HepG2 (cell line): ENCODE measurements at regions not wholly inside any gene's neighbourhood (a gene's known extent, or its start where the extent isn't known, plus 50 kb on each side); places are given as distances from the start of the nearest gene placed in this dataset.
A peak's percentile ranks its signal among the peaks of the same experiment; 100 is the strongest.

ENCODE experiments used
- ATAC-seq: fragments of 200-7000 bp; cut with Tn5 transposase; 3 replicates; pipeline ENCODE4 v1.9.1; 2020; ENCODE audit warnings: mild to moderate bottlenecking, moderate library complexity
- BruUV-seq: library from RNA; stranded (reverse); fragments of 400-500 nt; replicated peaks from 2 replicates; lab custom pipeline; 2021; lab: Mats Ljungman, UMichigan
- CTCF ChIA-PET: fragments of 300-600 bp; formaldehyde crosslinking; extraction: SDS; loops from one replicate; lab custom pipeline; 2021; ENCODE audit warnings: low total read pairs, inconsistent platforms, low intra/inter-chr PET ratio; lab: Yijun Ruan, JAX
- POLR2A ChIA-PET: fragments of 350-600 bp; sonication (Branson Sonifier 250); formaldehyde crosslinking; loops from one replicate; lab custom pipeline; 2020; ENCODE audit warnings: antibody characterized with exemption, inconsistent platforms; lab: Yijun Ruan, JAX
- DNase-seq: peaks from one replicate; pipeline ENCODE4 v3.0.0-alpha.2; 2015; ENCODE audit warnings: low spot score
- FAIRE-seq: peaks from 3 replicates; lab custom pipeline; 2011; peaks lifted over from hg19 to GRCh38; lab: Jason Lieb, UNC
- H2AFZ ChIP-seq: one replicate; pipeline ENCODE4 v1.6.1; 2011; ENCODE audit warnings: low read length, inconsistent platforms
- H3K27ac ChIP-seq: fragments of 300-600 bp; 3 replicates; pipeline ENCODE4 v1.8.0; 2011; ENCODE audit warnings: mixed run types, mild to moderate bottlenecking, mixed read lengths, low read length, inconsistent platforms; ENCODE audit not compliant: insufficient read depth; ENCODE audit errors: extremely low read length
- H3K27me3 ChIP-seq, 2 experiments: fragments of 200-600 bp in 1 of 2; 2 replicates in 1 of 2; 3 replicates in 1 of 2; pipeline versions ENCODE4 v1.6.0 to v1.8.0; 2011; ENCODE audit warnings: low read length in 2 of 2, mild to moderate bottlenecking in 2 of 2, moderate library complexity in 2 of 2, inconsistent platforms in 1 of 2; ENCODE audit not compliant: insufficient read depth in 2 of 2, control insufficient read depth in 1 of 2
- H3K36me3 ChIP-seq, 2 experiments: fragments of 200-600 bp in 1 of 2; replicated peaks in 1 of 2; 2 replicates in 1 of 2; 3 replicates in 1 of 2; pipeline versions ENCODE4 v1.5.1 to v1.8.0; 2011; ENCODE audit warnings: low read length in 2 of 2, inconsistent platforms in 1 of 2; ENCODE audit not compliant: insufficient read depth in 2 of 2, control insufficient read depth in 1 of 2
- H3K4me1 ChIP-seq: 2 replicates; pipeline ENCODE4 v1.5.1; 2012; ENCODE audit warnings: low read length, inconsistent platforms; ENCODE audit not compliant: insufficient read depth
- H3K4me2 ChIP-seq: 2 replicates; pipeline ENCODE4 v1.6.0; 2011; ENCODE audit warnings: low read depth, low read length, inconsistent platforms
- H3K4me3 ChIP-seq, 3 experiments: fragments of 200-600 bp in 1 of 3; sonication (generic), shearing (Covaris generic) in 1 of 3; replicated peaks in 1 of 3; 2 replicates each; pipeline ENCODE4 v1.5.1; 2011 to 2016; ENCODE audit warnings: low read length in 3 of 3, inconsistent platforms in 2 of 3, low read depth in 2 of 3, mild to moderate bottlenecking in 2 of 3, control low read depth in 1 of 3, mixed read lengths in 1 of 3; ENCODE audit not compliant: insufficient read depth in 1 of 3
- H3K79me2 ChIP-seq: one replicate; pipeline ENCODE4 v1.6.1; 2011; ENCODE audit warnings: low read length, inconsistent platforms; ENCODE audit not compliant: insufficient read depth
- H3K9ac ChIP-seq: 2 replicates; pipeline ENCODE4 v1.6.0; 2011; ENCODE audit warnings: mild to moderate bottlenecking, low read depth, low read length, inconsistent platforms; ENCODE audit not compliant: insufficient read depth
- H3K9me3 ChIP-seq: 2 replicates; pipeline ENCODE4 v1.5.1; 2012; ENCODE audit warnings: mild to moderate bottlenecking, low read length
- H4K20me1 ChIP-seq: 2 replicates; pipeline ENCODE4 v1.6.0; 2011; ENCODE audit warnings: inconsistent platforms, mild to moderate bottlenecking, low read length, moderate library complexity; ENCODE audit not compliant: insufficient read depth
- ARNTL ChIP-seq: sonication (generic); formaldehyde crosslinking; IDR thresholded peaks from 2 replicates; pipeline ENCODE4 v1.4.0; 2020; ENCODE audit warnings: mild to moderate bottlenecking, missing genetic modification reagents
- DDIT3 ChIP-seq: sonication (generic); formaldehyde crosslinking; IDR thresholded peaks from 2 replicates; pipeline ENCODE4 v1.4.0; 2020; ENCODE audit warnings: mild to moderate bottlenecking, missing genetic modification reagents
- DMAP1 ChIP-seq: IDR thresholded peaks from 2 replicates; pipeline ENCODE4 v1.6.1; 2016
- HHEX ChIP-seq: IDR thresholded peaks from 2 replicates; pipeline ENCODE4 v1.6.1; 2016; ENCODE audit warnings: control low read depth
- HMGA1 ChIP-seq: sonication (generic); formaldehyde crosslinking; conservative IDR thresholded peaks from 2 replicates; pipeline ENCODE4 v1.4.0; 2020; ENCODE audit warnings: missing genetic modification reagents
- HOXD1 ChIP-seq: sonication (generic); formaldehyde crosslinking; IDR thresholded peaks from 2 replicates; pipeline ENCODE4 v1.5.0; 2020; ENCODE audit warnings: missing genetic modification reagents
- MTA3 ChIP-seq: sonication (generic); formaldehyde crosslinking; IDR thresholded peaks from 2 replicates; pipeline ENCODE4 v1.4.0; 2020; ENCODE audit warnings: missing genetic modification reagents
- NR1H2 ChIP-seq: sonication (generic); formaldehyde crosslinking; IDR thresholded peaks from 2 replicates; pipeline ENCODE4 v1.8.1; 2022; ENCODE audit warnings: low read depth, missing genetic modification reagents, borderline replicate concordance
- PRDM15 ChIP-seq: sonication (generic); formaldehyde crosslinking; IDR thresholded peaks from 2 replicates; pipeline ENCODE4 v1.4.0; 2020; ENCODE audit warnings: missing genetic modification reagents
- TBL1XR1 ChIP-seq: fragments of 150-350 bp; IDR thresholded peaks from 2 replicates; pipeline ENCODE4 v1.6.1; 2014; ENCODE audit warnings: borderline replicate concordance, low read length; ENCODE audit not compliant: partially characterized antibody
- TSC22D2 ChIP-seq: sonication (generic); formaldehyde crosslinking; IDR thresholded peaks from 2 replicates; pipeline ENCODE4 v1.5.1; 2020; ENCODE audit warnings: missing genetic modification reagents, mild to moderate bottlenecking, borderline replicate concordance
- ZNF253 ChIP-seq: sonication (generic); formaldehyde crosslinking; IDR thresholded peaks from 2 replicates; pipeline ENCODE4 v1.8.0; 2022; ENCODE audit warnings: mild to moderate bottlenecking, missing genetic modification reagents, borderline replicate concordance
- ZNF280B ChIP-seq: sonication (generic); formaldehyde crosslinking; IDR thresholded peaks from 2 replicates; pipeline ENCODE4 v1.5.0; 2020; ENCODE audit warnings: missing genetic modification reagents, mild to moderate bottlenecking, borderline replicate concordance
- ZNF431 ChIP-seq: sonication (generic); formaldehyde crosslinking; IDR thresholded peaks from 2 replicates; pipeline ENCODE4 v1.9.0; 2022; ENCODE audit warnings: missing genetic modification reagents, low read depth, mild to moderate bottlenecking, borderline replicate concordance
- ZNF451 ChIP-seq: sonication (generic); formaldehyde crosslinking; IDR thresholded peaks from 2 replicates; pipeline ENCODE4 v1.5.0; 2020; ENCODE audit warnings: mild to moderate bottlenecking, missing genetic modification reagents
- ZNF576 ChIP-seq: sonication (generic); formaldehyde crosslinking; IDR thresholded peaks from 2 replicates; pipeline ENCODE4 v1.4.0; 2020; ENCODE audit warnings: mild to moderate bottlenecking, missing genetic modification reagents
- ZNF674 ChIP-seq: sonication (generic); formaldehyde crosslinking; IDR thresholded peaks from 2 replicates; pipeline ENCODE4 v1.5.0; 2020; ENCODE audit warnings: low read depth, mild to moderate bottlenecking, missing genetic modification reagents
- WGBS: methylation state at CpG from one replicate; pipeline ENCODE4 v1.1.6; 2017; ENCODE audit warnings: low lambda C conversion rate; 5-methylcytosine and 5-hydroxymethylcytosine counted together
- in situ Hi-C: cut with HindIII; loops from 2 replicates; pipeline ENCODE4 v1.10.0; 2017; ENCODE audit warnings: low pct_unique_long_range_greater_than_20kb; ENCODE audit not compliant: extremely low pct_ligation_motif_present
- intact Hi-C: fragments of 100-400 bp; cut with micrococcal nuclease; formaldehyde crosslinking; loops from one replicate; pipeline ENCODE4 v1.10.0; 2022; ENCODE audit not compliant: unreplicated experiment

- ATAC-seq (peak; percentile 69), FAIRE-seq (peak; percentile 75), DNase-seq (peak; percentile 85)
- peak overlapping the region; percentile 7; the same call in 1 of the 2 replicates for H3K9ac ChIP-seq
- peaks cover 54% of the 10 kb centered on the region for H3K4me1 ChIP-seq
- no peaks in the 10 kb centered on the region for H3K36me3 ChIP-seq
- POLR2A ChIA-PET: no interaction called here
- H3K4me3 ChIP-seq: peak overlapping the region in 2 of 3 experiments; percentile 32 to 58; a peak in 2 of 6 replicates
- intact Hi-C loops: no loop called here
- peak overlapping the region; percentile 64 for H3K4me2 ChIP-seq
- CTCF ChIA-PET: no interaction called here
- H3K9me3 ChIP-seq: no peaks in the 10 kb centered on the region
- in situ Hi-C loops: no loop called here
- H3K79me2 ChIP-seq: no peaks in the 10 kb centered on the region
- H2AFZ ChIP-seq: no peak overlapping the region
- WGBS: 3% methylated on average over 5 of the region's 5 CpGs
- peaks cover 2 to 11% of the 10 kb centered on the region in 2 experiments; a peak in 1 of 5 replicates for H3K27me3 ChIP-seq
- BruUV-seq: no TSS peak
- H4K20me1 ChIP-seq: no peaks in the 10 kb centered on the region
- peak overlapping the region; percentile 32 for H3K27ac ChIP-seq
- 0 out of 2 replicates have a peak, but pooled peaks have one; percentile 21 for TF ChIP-seq HHEX
- TF ChIP-seq TBL1XR1: peak; percentile 91
- 0 out of 2 replicates have a peak, but pooled peaks have one; percentile 65 for TF ChIP-seq ZNF431 (CRISPR knock-in tag)
- TF ChIP-seq MTA3: no peak
- no peak for TF ChIP-seq TSC22D2 (CRISPR knock-in tag)
- no peak for TF ChIP-seq DDIT3
- no peak for TF ChIP-seq HMGA1 (CRISPR knock-in tag)
- no peak for TF ChIP-seq NR1H2 (CRISPR knock-in tag)
- no peak for TF ChIP-seq ZNF674 (CRISPR knock-in tag)
- TF ChIP-seq HOXD1 (CRISPR knock-in tag): no peak
- TF ChIP-seq ZNF576 (CRISPR knock-in tag): no peak
- TF ChIP-seq ZNF253 (CRISPR knock-in tag): no peak
- TF ChIP-seq DMAP1 (CRISPR knock-in tag): no peak
- TF ChIP-seq ARNTL (CRISPR knock-in tag): peak; percentile 87
- TF ChIP-seq PRDM15: no peak
- no peak for TF ChIP-seq ZNF280B (CRISPR knock-in tag)
- no peak for TF ChIP-seq ZNF451 (CRISPR knock-in tag)
Measured at GRCh38 chr9:89993678-89994630, 389.1 kb downstream of the GADD45G start.
